IMR-90 (cell line): ENCODE measurements at regions not wholly inside any gene's neighbourhood (a gene's known extent, or its start where the extent isn't known, plus 50 kb on each side); places are given as distances from the start of the nearest gene placed in this dataset.

Source experiments
- ATAC-seq: fragments of 200-7000 bp; cut with Tn5 transposase; 2 replicates; pipeline ENCODE4 v1.9.1; 2020; ENCODE audit warnings: low read depth, mild to moderate bottlenecking, moderate library complexity
- BruUV-seq: library from RNA; stranded (reverse); fragments of 400-500 nt; replicated peaks from 2 replicates; lab custom pipeline; 2021; lab: Mats Ljungman, UMichigan
- CTCF ChIA-PET: fragments of 300-600 bp; formaldehyde crosslinking; extraction: SDS; loops from one replicate; lab custom pipeline; 2021; ENCODE audit warnings: antibody characterized with exemption; lab: Yijun Ruan, JAX
- POLR2A ChIA-PET: fragments of 300-600 bp; sonication (Branson Sonifier 250); formaldehyde crosslinking; loops from one replicate; lab custom pipeline; 2022; ENCODE audit warnings: antibody characterized with exemption; ENCODE audit not compliant: unreplicated experiment; lab: Charles Lee
- DNase-seq: peaks from one replicate; pipeline ENCODE4 v3.0.0; 2013
- H2AFZ ChIP-seq: replicated peaks from 2 replicates; pipeline ENCODE3; 2013; ENCODE audit warnings: low read length, mild to moderate bottlenecking; ENCODE audit not compliant: poor library complexity
- H2AK5ac ChIP-seq: 2 replicates; pipeline ENCODE4 v1.6.1; 2013; ENCODE audit warnings: low read depth, low read length, inconsistent platforms
- H2AK9ac ChIP-seq: replicated peaks from 2 replicates; pipeline ENCODE3; 2013; ENCODE audit warnings: mild to moderate bottlenecking, low read depth, low read length, moderate library complexity; ENCODE audit not compliant: poor library complexity
- H2BK120ac ChIP-seq: 2 replicates; pipeline ENCODE4 v1.6.1; 2013; ENCODE audit warnings: low read depth, low read length, inconsistent platforms
- H2BK15ac ChIP-seq: 3 replicates; pipeline ENCODE4 v1.6.1; 2013; ENCODE audit warnings: low read depth, low read length, inconsistent platforms
- H2BK20ac ChIP-seq: 2 replicates; pipeline ENCODE4 v1.6.1; 2013; ENCODE audit warnings: low read depth, mild to moderate bottlenecking, inconsistent platforms, low read length, moderate library complexity
- H2BK5ac ChIP-seq: 2 replicates; pipeline ENCODE4 v1.6.1; 2013; ENCODE audit warnings: mild to moderate bottlenecking, low read depth, low read length, inconsistent platforms; ENCODE audit not compliant: poor library complexity, severe bottlenecking
- H3K14ac ChIP-seq: replicated peaks from 2 replicates; pipeline ENCODE4 v1.6.1; 2013; ENCODE audit warnings: low read depth, low read length, inconsistent platforms
- H3K18ac ChIP-seq: 2 replicates; pipeline ENCODE4 v1.6.1; 2013; ENCODE audit warnings: low read depth, low read length, control low read depth
- H3K23ac ChIP-seq: 2 replicates; pipeline ENCODE4 v1.6.1; 2013; ENCODE audit warnings: low read depth, low read length, inconsistent platforms
- H3K27ac ChIP-seq: 2 replicates; pipeline ENCODE4 v1.5.1; 2013; ENCODE audit warnings: mild to moderate bottlenecking, control low read depth, low read length; ENCODE audit not compliant: insufficient read depth
- H3K27me3 ChIP-seq: 2 replicates; pipeline ENCODE4 v1.6.1; 2013; ENCODE audit warnings: low read length; ENCODE audit not compliant: control insufficient read depth, insufficient read depth
- H3K36me3 ChIP-seq: 2 replicates; pipeline ENCODE4 v1.6.1; 2013; ENCODE audit warnings: low read length, mixed read lengths; ENCODE audit not compliant: control insufficient read depth, insufficient read depth
- H3K4ac ChIP-seq: 2 replicates; pipeline ENCODE4 v1.6.1; 2013; ENCODE audit warnings: low read depth, low read length, inconsistent platforms
- H3K4me1 ChIP-seq: 2 replicates; pipeline ENCODE4 v1.6.1; 2013; ENCODE audit warnings: low read length, mixed read lengths; ENCODE audit not compliant: control insufficient read depth, insufficient read depth
- H3K4me2 ChIP-seq: 2 replicates; pipeline ENCODE4 v1.6.1; 2013; ENCODE audit warnings: low read depth, mild to moderate bottlenecking, control low read depth, low read length, moderate library complexity
- H3K4me3 ChIP-seq: 2 replicates; pipeline ENCODE4 v1.5.1; 2013; ENCODE audit warnings: low read depth, mild to moderate bottlenecking, control low read depth, low read length, moderate library complexity; ENCODE audit not compliant: insufficient read depth
- H3K56ac ChIP-seq: 2 replicates; pipeline ENCODE4 v1.6.1; 2013; ENCODE audit warnings: low read length, inconsistent platforms; ENCODE audit not compliant: insufficient read depth; ENCODE audit errors: extremely low read depth
- H3K79me1 ChIP-seq, 2 experiments: 2 replicates each; pipeline ENCODE4 v1.6.1; 2013; ENCODE audit warnings: low read length in 2 of 2, inconsistent platforms in 1 of 2, low read depth in 1 of 2
- H3K9ac ChIP-seq: 2 replicates; pipeline ENCODE4 v1.6.1; 2013; ENCODE audit warnings: low read depth, low read length, control low read depth
- H3K9me1 ChIP-seq: 2 replicates; pipeline ENCODE4 v1.6.1; 2013; ENCODE audit warnings: low read length, inconsistent platforms; ENCODE audit not compliant: insufficient read depth
- H3K9me3 ChIP-seq: 2 replicates; pipeline ENCODE4 v1.6.1; 2013; ENCODE audit warnings: low read length; ENCODE audit not compliant: control insufficient read depth, insufficient read depth
- H4K20me1 ChIP-seq: 2 replicates; pipeline ENCODE4 v1.6.1; 2013; ENCODE audit warnings: low read length, inconsistent platforms; ENCODE audit not compliant: insufficient read depth
- H4K5ac ChIP-seq: 2 replicates; pipeline ENCODE4 v1.6.1; 2013; ENCODE audit warnings: mild to moderate bottlenecking, low read depth, low read length, control low read depth
- H4K8ac ChIP-seq, 2 experiments: 2 replicates each; pipeline ENCODE4 v1.6.1; 2013; ENCODE audit warnings: low read depth in 2 of 2, low read length in 2 of 2, control low read depth in 1 of 2, inconsistent platforms in 1 of 2
- H4K91ac ChIP-seq: 2 replicates; pipeline ENCODE4 v1.6.1; 2013; ENCODE audit warnings: low read depth, low read length, inconsistent platforms; ENCODE audit not compliant: insufficient read depth
- BHLHE40 ChIP-seq: fragments of 150-350 bp; IDR thresholded peaks from 2 replicates; pipeline ENCODE4 v1.6.1; 2016; ENCODE audit warnings: mild to moderate bottlenecking, low read depth, low read length
- CEBPB ChIP-seq: IDR thresholded peaks from 2 replicates; pipeline ENCODE4 v1.6.1; 2012; ENCODE audit warnings: low read depth, low read length, improper control_type of control experiment
- MAZ ChIP-seq: IDR thresholded peaks from 2 replicates; pipeline ENCODE4 v1.6.1; 2012; ENCODE audit warnings: low read depth, mild to moderate bottlenecking, low read length, improper control_type of control experiment, moderate library complexity, borderline replicate concordance
- MXI1 ChIP-seq: IDR thresholded peaks from 2 replicates; pipeline ENCODE4 v1.6.1; 2012; ENCODE audit warnings: low read depth, mild to moderate bottlenecking, low read length, moderate library complexity, borderline replicate concordance
- NFE2L2 ChIP-seq: fragments of 150-350 bp; IDR thresholded peaks from 2 replicates; pipeline ENCODE4 v1.6.1; 2016; ENCODE audit warnings: low read depth, mild to moderate bottlenecking, low read length
- USF2 ChIP-seq: fragments of 150-350 bp; IDR thresholded peaks from 2 replicates; pipeline ENCODE4 v1.6.1; 2017; ENCODE audit warnings: mild to moderate bottlenecking, antibody characterized with exemption, low read length, low read depth
- WGBS, 2 experiments: methylation state at CpG; one replicate each; pipeline versions ENCODE4 v1.1.5 to v1.1.7; 2013; ENCODE audit warnings: missing lambda C conversion rate in 2 of 2; ENCODE audit not compliant: insufficient read length in 1 of 2; ENCODE audit errors: extremely low coverage in 2 of 2; 5-methylcytosine and 5-hydroxymethylcytosine counted together
- dilution Hi-C: fragments of 300-500 bp; cut with HindIII; formaldehyde crosslinking; loops from one replicate; pipeline ENCODE4 v1.14.3; 2018; ENCODE audit warnings: low sequenced_read_pairs; ENCODE audit not compliant: unreplicated experiment
- in situ Hi-C: fragments of 300-500 bp; cut with MboI; formaldehyde crosslinking; loops from 3 replicates; pipeline ENCODE4 v1.14.3; 2019; ENCODE audit warnings: low sequenced_read_pairs, inconsistent platforms, mixed read lengths
- intact Hi-C: fragments of 100-400 bp; cut with micrococcal nuclease; formaldehyde crosslinking; loops from 2 replicates; pipeline ENCODE4 v1.10.0; 2022

- no peak overlapping the region for H2AK5ac ChIP-seq
- no peak overlapping the region for H3K56ac ChIP-seq
- no peak overlapping the region for H2BK15ac ChIP-seq
- H3K4me2 ChIP-seq = peak overlapping the region; percentile 55
- peak overlapping the region; percentile 68; the same call in 1 of the 2 replicates for H3K4ac ChIP-seq
- peak overlapping the region; percentile 3; the same call in 1 of the 2 replicates for H3K4me3 ChIP-seq
- ChIA-PET CTCF (no interaction called here), POLR2A (no interaction called here)
- DNase-seq (peak; percentile 89), ATAC-seq (peak; percentile 87)
- intact Hi-C loops = no loop called here
- dilution Hi-C loops = no loop called here
- no peak overlapping the region for H3K14ac ChIP-seq
- TF ChIP-seq CEBPB (peak; percentile 61), USF2 (0 out of 2 replicates have a peak, but pooled peaks have one; percentile 48), MXI1 (no peak), MAZ (peak; percentile 26; the same call in 1 of the 2 replicates), BHLHE40 (peak; percentile 97), NFE2L2 (no peak)
- peaks cover 51% of the 10 kb centered on the region for H3K27me3 ChIP-seq
- peaks cover 3% of the 10 kb centered on the region; the same call in 1 of the 2 replicates for H3K9me3 ChIP-seq
- H2BK5ac ChIP-seq = no peak overlapping the region
- H3K18ac ChIP-seq = peak overlapping the region; percentile 41; the same call in 1 of the 2 replicates
- peak overlapping the region; percentile 47; the same call in 1 of the 2 replicates for H4K5ac ChIP-seq
- peak overlapping the region; percentile 85 for H2AFZ ChIP-seq
- no peak overlapping the region for H3K23ac ChIP-seq
- H3K27ac ChIP-seq = peak overlapping the region; percentile 13; the same call in 1 of the 2 replicates
- H2BK120ac ChIP-seq = peak overlapping the region; percentile 4; the same call in 1 of the 2 replicates
- peaks cover 10% of the 10 kb centered on the region; the same call in 1 of the 2 replicates for H3K4me1 ChIP-seq
- no TSS peak for BruUV-seq
- H4K91ac ChIP-seq = no peak overlapping the region
- H3K79me1 ChIP-seq = no peaks in the 10 kb centered on the region
- H3K9ac ChIP-seq = no peak overlapping the region; the same call in 1 of the 2 replicates
- no peaks in the 10 kb centered on the region for H4K20me1 ChIP-seq
- in situ Hi-C loops = no loop called here
- H4K8ac ChIP-seq = peak overlapping the region in 1 of 2 experiments; percentile 43; a peak in 2 of 4 replicates
- no peaks in the 10 kb centered on the region for H3K36me3 ChIP-seq
- peak overlapping the region; percentile 33; the same call in 1 of the 2 replicates for H2BK20ac ChIP-seq
- peak overlapping the region; percentile 60 for H2AK9ac ChIP-seq
- H3K9me1 ChIP-seq = no peaks in the 10 kb centered on the region; the same call in 1 of the 2 replicates
- 30% methylated on average over 2 of the region's 23 CpGs; no CpG with 5 or more reads in 1 of the 2 experiments for WGBS, 2 experiments
Observed at GRCh38 chr5:172559004-172559932, 81.8 kb upstream of the NEURL1B start.
